Gastroesophageal sphincter (tissue), 3 donors: ENCODE measurements at regions not wholly inside any gene's neighbourhood (a gene's known extent, or its start where the extent isn't known, plus 50 kb on each side); places are given as distances from the start of the nearest gene placed in this dataset.

Experiments used
- CTCF ChIP-seq, 4 experiments: fragments of 200-600 bp in 2 of 4; fragments of 450-650 bp in 2 of 4; sonication (generic) in 1 of 4; IDR thresholded peaks; one replicate each; pipeline ENCODE4 v1.5.1; 2017 to 2019; ENCODE audit warnings: antibody characterized with exemption in 4 of 4, mild to moderate bottlenecking in 2 of 4, moderate library complexity in 2 of 4
- EP300 ChIP-seq: sonication (generic); formaldehyde crosslinking; IDR thresholded peaks from one replicate; pipeline ENCODE4 v1.6.1; 2017; ENCODE audit warnings: antibody characterized with exemption, mild to moderate bottlenecking
- POLR2A ChIP-seq, 2 donors: fragments of 450-650 bp; IDR thresholded peaks; one replicate each; pipeline ENCODE4 v1.6.1; 2017; ENCODE audit warnings: antibody characterized with exemption in 2 of 2, mild to moderate bottlenecking in 2 of 2, moderate library complexity in 1 of 2
- POLR2AphosphoS5 ChIP-seq: sonication (generic); formaldehyde crosslinking; IDR thresholded peaks from one replicate; pipeline ENCODE4 v1.6.1; 2017; ENCODE audit warnings: antibody characterized with exemption

DNA sequence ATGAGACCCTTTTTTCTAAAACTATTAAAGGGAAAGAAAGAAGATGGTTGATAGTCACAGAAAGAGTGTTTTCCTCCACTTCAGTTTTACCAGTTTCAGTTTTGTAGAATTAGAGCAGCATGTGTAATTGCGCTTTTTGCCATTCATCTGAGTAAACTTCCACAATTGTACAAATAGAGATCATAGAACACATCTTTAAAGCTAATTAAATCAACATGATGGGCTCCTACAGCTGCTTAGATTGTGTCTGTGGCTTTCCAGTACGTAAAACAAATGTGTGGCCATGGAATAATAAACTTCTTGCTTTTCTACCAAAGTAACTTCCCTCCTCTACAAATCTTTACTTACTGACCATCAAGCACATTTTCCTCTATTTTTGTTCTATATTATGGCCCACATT, 84.2 kb upstream of the LRIG3 start:
- TF ChIP-seq CTCF (IDR thresholded peaks at IDR 0.05) (no peak), POLR2AphosphoS5 (no peak), POLR2A (IDR thresholded peaks at IDR 0.05) (no peak), EP300 (no peak)
